HG03159 (cell line): ENCODE measurements at regions not wholly inside any gene's neighbourhood (a gene's known extent, or its start where the extent isn't known, plus 50 kb on each side); places are given as distances from the start of the nearest gene placed in this dataset.

ENCODE experiments used
- ATAC-seq: cut with Tn5 transposase; IDR thresholded peaks from one replicate; pipeline ENCODE4 v1.9.1; 2021; ENCODE audit warnings: mild to moderate bottlenecking, moderate library complexity; ENCODE audit not compliant: unreplicated experiment

DNA sequence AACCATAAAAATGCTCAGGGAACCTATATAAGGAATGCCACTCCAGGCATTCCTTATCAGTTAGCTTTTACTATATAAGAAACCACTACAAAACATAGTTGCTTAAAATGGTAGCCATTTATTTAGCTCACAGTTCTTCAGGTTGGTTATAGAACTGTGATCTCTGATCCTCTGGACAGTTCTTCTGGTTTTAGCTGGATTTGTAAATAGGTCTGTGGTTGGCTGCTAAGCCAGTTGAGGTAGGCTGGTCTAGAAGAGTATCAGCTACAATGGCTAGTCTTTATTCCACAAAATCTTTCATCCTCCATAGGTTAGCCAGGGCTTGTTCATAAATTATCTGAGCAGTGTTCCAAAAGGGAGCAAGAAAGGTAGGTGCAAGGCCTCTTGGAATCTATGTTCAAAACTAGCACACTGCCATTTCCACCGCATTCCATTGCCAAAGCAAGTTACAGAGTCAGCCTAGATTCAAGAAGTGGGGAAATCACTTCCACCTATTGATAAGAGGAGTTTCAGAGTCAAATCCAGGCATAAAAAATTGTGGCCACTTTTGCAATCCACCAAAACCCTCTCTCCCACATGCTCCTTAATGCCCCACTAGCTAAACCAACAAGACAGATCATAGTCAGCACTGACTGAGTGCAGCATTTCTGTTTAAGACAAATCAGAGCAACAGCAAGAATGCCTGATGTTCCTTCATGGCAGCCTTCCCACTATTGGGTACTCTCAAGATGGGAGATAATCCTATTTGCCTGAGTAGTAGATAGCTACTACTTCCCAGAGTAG lies 146.4 kb downstream of the IRS1 start:
- no peak for ATAC-seq

DNA sequence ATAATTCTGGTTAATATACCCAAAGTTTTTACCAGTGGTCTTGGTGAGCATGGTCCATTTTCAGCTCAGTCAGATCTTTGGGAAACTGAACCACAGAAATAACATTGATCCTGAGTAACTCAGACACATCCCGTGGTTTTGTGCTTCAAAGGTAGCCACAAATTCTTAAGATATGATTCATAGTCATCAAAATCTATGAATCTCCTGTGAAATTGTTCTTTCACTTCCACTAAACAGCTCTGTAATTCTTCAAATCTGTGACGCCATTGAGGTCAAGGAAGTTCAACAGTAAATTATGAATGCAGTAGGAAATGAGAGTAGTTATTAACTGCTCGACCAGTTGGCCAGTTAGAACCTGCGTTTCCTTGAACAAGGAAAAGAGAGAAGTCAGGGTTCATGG lies 147.3 kb downstream of the IRS1 start:
- ATAC-seq: peak; percentile 79

DNA sequence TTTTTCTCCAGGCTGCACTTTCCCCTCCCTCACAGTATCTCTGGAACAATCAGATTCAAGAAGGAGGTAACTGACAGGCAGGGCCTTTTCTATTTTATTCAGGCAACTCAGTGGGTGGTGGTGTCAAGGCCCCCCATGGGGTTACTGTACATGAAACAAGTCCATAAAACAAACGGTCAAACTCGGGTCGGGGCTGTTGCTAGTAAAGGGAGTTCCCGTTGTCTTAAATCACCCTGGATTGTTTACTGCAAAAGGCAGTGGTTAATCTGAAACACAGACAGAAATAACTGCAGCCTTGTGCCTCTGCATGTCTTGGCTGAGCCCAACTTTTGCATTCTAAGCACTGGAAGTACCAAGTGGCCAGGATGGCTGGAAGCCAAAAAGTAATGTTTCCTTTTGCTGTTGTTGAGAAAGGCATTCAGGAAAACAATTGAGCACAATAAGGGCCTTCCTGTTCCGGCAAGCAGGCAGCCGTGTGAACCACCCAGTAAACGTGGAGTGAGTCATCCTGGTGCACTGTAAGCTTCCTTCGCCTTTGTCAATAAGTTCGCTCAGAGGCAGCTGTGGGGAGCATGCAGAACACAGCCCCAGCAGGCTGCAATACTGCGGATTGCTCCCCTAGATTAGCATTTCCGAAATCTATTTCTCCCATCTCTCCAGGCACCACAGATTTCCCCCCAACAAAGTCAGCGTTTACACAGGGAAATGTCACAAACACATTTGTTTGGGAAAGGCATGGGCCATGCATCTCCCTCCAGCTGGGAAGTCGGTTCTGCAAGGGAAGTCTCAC lies 149.6 kb downstream of the IRS1 start:
- peak; percentile 69 for ATAC-seq

DNA sequence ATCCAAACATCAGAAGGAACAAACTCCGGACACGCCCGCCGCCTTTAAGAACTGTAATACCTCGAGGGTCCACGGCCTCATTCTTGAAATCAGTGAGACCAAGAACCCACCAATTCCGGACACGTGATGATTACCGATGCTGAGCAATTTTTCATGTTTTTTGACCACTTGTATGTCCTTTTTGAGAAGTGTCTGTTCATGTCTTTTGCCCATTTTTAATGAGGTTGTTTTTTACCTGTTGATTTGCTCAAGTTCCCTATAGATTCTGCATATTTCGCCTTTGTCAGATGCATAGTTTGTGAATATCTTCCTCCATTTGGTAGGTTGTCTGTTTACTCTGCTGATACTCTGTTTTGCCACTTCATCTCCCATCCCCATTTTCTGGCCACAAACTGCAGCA lies 150.4 kb downstream of the IRS1 start:
- no peak for ATAC-seq

DNA sequence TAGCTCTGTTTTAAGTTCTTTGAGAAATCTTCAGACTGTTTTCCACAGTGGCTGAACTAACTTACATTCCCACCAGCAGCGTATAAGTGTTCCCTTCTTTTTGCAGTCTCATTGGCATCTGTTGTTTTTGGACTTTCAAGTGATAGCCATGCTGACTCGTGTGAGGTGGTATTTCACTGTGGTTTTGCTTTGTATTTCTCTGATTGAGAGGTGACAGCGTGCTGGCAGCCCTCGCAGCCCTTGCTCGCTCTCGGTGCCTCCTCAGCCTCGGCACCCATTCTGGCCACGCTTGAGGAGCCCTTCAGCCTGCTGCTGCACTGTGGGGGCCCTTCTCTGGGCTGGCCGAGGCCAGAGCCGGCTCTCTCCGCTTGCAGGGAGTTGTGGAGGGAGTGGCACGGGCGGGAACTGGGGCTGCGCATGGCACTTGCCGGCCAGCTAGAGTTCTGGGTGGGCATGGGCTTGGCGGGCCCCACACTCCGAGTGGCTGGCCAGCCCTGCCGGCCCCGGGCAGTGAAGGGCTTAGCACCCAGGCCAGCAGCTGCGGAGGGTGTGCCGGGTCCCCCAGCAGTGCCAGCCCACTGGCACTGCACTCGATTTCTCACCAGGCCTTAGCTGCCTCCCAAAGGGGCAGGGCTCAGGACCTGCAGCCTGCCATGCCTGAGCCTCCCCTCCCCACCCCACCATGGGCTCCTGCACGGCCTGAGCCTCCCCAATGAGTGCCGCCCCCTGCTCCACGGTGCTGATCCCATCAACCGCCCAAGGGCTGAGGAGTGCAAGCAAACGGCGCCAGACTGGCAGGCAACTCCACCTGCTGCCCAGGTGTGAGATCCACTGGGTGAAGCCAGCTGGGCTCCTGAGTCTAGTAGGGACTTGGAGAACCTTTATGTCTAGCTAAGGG lies 151.8 kb downstream of the IRS1 start:
- no peak for ATAC-seq

DNA sequence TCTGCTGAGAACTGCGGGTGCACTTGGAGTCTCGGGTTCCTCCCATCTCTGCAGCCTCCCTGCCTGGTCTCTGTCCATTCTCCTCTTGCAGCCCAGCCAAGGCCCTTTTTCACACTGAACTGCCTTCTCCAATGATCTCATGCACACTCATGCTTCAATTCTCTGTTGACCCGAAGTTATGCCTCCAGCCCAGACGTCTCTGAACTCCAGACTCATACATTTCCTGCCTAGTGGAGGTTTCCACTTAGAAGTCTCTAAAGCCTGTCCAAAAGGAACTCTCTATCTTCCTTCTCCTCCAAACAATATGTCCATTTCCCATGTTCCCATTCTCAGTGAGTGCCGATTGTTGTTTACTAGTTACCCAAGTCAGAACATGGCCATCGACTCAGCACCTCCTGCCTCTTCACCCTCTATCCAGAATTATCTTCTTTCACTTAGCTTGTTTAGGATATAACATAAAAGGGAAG lies 155.2 kb downstream of the IRS1 start:
- ATAC-seq: no peak

DNA sequence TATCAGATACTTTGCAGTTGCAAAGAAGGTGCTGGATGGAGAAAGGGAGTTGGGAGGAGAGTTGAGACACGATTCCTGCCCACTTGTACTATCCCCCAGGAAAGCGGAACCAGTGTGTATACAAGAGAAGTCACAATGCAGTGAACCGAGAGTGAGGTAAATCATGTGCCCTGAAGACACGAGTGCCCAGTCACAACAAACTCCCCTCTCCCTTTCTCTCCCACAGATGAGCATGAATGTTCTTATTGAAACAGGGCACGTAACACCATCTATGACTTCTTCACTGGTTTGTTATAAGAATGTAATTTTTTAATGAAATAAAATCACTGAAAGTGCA lies 155.7 kb downstream of the IRS1 start:
- ATAC-seq: no peak

DNA sequence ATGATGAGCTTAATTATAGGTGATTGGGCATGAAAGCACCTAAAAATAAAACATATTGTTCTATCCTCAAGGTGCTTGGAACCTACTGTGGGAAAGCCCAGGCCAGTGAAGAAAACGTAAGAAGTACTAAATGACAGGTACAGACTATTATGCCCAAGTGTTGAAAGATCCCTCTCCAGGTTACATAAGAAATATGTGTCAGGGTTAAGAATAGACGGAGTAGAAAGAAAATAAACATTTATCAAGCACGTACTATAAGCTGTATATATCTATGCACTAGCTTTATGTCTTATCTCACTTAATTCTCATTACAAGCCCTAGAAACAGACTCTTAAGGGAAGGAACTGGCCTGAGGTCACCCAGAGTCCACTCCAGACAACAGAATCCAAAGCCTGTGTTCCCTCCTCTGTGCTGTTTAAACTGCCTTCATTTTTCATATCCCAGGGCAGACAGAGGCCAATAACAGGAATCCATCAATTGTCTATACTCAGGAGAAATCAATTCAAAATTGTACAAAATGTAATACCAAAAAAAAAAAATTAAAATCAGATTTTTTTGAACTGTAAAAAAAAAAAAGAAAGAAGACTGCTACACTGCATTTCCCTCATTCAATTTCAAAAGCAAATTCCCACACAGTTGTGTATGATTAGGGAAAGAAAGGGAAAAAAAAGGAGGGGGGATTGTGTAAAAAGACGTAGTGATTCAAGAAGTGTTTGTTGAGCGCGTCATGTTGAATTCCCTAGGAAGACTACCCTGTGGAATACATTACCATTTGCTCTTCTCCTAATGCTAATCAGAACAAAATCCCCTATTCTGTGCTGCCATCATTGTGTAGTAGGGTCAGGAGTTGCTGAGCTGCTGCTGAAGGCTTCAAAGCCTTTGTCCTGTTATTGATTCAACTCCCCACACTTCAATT lies 156.3 kb downstream of the IRS1 start:
- ATAC-seq: no peak

DNA sequence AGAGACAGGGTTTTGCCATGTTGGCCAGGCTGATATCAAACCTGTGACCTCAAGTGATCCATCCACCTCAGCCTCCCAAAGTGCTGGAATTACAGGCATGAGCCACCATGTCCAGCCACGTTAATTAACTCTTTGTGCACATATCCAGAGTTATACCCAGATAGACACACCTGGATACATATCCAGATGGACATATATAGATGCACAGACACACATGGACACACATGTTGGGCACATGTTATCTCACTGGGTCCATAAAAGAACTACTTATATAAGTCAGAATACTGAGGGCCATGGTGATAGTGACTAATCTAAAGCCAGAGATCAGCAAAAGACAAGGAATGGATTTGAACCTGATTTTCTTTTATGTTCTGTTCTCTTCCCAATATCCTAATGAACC lies 158.6 kb downstream of the IRS1 start:
- no peak for ATAC-seq

DNA sequence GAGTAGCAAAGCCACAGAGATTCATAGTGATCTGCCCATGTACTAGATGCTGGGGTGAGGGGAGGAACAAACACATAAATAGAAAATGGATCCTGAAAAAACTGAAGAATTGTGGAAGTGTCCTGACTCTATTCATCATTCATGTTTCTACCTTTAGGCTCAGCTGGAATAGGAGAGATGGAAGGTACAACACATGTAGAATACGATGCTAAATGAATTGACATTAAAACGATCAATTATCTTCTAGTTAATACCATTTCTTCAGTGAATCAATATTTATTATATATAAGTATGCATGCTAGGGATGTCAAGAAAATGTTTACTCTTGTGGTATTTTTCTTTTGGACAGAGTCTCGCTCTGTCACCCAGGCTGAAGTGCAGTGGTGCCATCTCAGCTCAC lies 159.1 kb downstream of the IRS1 start:
- no peak for ATAC-seq

DNA sequence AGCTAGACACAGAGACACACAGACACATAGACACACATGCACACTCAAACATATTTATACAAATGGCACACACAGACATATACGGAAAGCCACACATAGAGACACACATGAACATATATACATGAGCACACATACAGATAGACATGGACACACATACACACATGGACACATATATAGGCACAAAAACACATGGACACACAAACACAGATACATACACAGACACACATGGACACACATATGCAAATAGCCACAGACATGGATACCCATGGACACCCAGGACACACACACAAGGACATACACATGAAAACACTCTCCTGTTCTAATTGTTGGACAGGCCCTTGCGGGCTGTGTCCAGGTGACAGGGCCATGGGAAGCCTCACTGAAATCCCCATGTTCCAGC lies 160.1 kb downstream of the IRS1 start:
- ATAC-seq: no peak

DNA sequence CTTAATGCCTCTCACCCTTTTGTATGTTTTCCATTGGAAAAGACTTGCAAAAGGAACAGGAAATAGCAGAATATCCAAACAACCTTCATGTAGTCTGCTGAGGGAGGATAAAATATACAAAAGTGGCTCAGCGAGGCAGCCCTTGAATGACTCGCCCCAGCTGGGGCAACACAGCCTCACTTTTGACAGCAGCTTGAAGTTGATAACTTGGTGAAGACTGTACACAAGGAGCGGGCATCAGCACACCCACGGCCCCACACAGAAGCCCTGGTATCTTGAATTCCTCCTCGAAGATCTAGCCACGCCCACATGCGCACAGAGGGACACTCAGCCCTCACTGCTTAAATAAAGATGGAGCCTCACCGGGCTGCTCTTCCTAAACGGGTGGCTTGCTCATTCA lies 161.0 kb downstream of the IRS1 start:
- ATAC-seq: no peak

DNA sequence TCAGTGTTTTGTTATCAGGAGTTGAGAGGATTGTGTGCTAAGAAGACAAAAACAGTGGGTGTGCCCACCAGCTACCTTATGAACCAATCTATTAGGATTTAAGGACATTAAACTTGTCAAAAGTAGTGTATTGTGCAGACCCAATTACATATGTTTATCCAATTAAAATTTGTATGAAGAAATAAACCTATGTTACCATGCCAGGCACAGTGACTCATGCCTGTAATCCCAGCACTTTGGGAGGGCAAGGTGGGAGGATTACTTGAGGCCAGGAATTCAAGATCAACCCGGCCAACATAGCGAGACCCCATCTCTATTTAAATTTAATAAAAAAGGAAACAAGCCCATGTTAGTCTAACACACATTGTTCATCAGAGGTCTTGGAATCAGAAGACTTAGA lies 162.2 kb downstream of the IRS1 start:
- ATAC-seq: no peak

DNA sequence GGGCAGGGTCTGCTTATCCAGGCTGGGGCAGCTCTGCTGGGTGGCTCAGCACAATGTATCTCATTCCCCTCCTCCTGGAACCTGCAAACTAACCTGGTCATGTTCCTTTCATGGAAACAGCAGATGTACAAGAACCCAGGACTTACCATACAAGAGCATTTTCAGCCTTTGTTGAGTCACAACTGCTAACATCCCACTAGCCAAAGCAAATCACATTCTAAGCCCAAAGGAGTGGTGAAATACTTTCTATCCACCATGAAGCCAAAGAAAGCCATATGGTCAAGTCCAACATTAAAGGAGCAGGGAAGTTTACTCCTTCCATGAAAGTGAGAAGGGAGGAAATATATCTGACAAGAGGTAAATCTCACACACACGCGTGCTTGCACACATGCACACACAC lies 163.0 kb downstream of the IRS1 start:
- no peak for ATAC-seq

DNA sequence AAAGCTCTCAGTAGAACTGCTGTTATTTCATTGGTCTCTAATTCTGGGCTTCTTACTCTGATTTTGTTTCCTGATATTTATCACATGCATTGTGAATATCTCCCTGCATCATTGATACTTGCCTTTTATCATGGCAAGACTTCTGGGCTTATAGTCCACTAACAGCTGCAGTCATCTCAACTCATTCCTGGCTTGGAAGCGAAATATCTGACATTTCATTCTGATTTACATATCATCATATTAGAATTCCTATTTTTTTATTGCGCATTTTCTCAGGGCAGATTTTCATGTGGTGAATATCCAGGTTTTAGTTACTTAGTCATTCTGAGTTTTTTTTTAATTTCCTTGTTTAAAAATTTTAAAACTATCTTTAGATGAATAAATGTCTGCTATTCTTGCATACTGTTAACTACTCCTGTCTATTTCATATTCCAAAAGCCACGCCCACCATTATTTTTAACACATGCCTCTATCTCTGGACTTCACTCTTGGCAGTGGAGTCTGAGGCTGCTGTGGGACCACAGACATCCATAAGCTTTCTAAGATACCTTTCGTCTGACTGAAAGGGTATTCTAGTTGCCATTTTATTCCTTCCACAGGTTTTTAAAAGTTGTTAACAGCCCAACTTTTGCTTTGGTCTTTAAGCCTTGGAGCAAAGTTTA lies 164.5 kb downstream of the IRS1 start:
- ATAC-seq: no peak

DNA sequence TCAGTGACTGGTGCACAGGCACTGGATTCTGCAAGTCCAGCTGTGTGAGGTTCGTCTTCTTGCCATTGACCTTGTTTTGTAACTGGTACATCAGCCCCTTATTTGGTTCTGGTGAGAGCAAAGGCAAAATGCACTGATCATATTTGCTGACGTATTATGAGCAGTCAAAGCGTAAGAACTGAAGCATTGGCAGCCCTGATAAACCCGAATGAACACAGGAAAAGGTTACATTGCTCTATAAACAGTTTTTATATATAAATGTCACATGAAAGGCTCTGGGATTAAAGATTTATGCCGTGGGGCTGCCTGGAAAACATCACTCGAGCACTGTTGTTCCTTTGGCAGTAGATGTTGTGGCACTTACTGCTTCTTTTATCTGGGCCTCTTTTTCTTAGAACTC lies 167.9 kb downstream of the IRS1 start:
- no peak for ATAC-seq

DNA sequence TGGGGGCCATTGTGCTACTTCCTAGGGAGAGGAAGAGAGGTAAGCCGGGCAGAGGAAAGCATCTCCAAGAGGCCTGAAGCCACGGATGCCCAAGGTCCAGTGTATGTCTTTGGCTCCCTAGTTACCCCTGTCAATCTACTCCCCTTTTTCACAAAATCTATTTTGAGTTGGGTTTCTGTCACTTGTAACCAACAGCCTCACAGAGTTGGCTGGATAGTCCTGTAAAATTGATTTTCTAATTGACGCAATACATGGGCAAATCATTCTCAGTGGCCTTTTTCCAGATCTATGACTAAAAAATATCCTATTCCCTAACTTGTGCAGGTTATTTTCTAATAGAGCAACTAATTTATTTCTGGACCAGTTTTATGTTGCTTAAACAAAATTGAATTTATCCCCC lies 168.4 kb downstream of the IRS1 start:
- ATAC-seq: no peak

DNA sequence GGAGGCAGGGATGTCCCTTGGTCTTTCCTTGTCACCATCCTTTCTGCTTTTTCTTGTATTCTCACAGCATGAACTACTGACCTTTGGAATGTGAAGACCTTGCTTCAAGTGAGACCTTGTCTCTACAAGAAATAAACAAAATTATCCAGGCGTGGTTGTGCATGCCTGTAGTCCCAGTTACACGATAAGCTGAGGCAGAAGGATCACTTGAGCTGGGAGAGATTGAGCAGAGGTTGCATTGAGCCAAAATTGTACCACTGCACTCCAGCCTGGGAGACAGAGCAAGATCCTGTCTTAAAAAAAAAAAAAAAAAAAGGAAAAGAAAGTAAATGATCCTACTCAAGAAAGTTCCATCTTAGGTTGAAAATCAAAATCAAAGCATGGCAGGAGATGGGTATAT lies 173.7 kb downstream of the IRS1 start:
- ATAC-seq: no peak

DNA sequence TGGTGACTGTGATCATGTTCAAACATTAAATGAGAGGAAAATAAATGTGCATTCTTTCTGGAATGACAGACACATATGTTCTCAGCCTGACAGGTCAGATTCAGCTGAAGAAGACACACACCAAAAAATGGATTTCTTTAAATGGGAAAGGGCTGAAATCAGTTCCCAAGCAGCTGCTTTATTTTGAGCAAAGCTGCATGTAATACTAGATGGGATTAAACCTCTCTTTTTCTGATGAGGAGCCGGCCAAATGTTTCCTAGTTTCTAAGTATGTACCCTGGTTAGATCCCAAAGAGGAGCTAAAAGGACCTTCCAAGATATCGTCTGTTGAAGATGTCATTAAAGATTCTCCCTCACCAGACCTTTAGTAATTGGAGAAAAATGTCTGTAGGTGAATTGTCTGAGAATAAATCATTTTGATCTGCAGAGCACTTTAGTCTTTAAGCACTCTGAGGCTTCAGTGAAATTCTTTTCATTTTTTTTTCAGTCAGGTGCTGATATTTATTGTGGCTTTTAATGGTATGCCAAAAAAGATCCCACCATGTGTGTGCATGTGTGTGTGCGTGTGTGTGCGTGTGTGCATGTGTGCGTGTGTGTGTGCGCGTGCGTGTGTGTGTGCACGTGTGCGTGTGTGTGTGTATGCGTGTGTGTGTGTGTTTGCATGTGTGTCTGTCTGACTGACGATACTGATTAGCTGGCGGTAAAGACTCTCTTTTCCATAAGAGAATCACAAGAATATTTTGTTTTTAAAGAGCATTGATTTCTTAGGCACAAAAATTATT lies 175.8 kb downstream of the IRS1 start:
- no peak for ATAC-seq
